IMR-90 (cell line): ENCODE measurements at regions not wholly inside any gene's neighbourhood (a gene's known extent, or its start where the extent isn't known, plus 50 kb on each side); places are given as distances from the start of the nearest gene placed in this dataset.

Source experiments
- CHD1 ChIP-seq: IDR thresholded peaks from 2 replicates; pipeline ENCODE4 v1.6.1; 2012; ENCODE audit warnings: low read depth, low read length, improper control_type of control experiment
- FOS ChIP-seq: fragments of 150-350 bp; IDR thresholded peaks from 2 replicates; pipeline ENCODE4 v1.6.1; 2016; ENCODE audit warnings: low read depth, low read length
- MXI1 ChIP-seq: IDR thresholded peaks from 2 replicates; pipeline ENCODE4 v1.6.1; 2012; ENCODE audit warnings: low read depth, mild to moderate bottlenecking, low read length, moderate library complexity, borderline replicate concordance
- NFE2L2 ChIP-seq: fragments of 150-350 bp; IDR thresholded peaks from 2 replicates; pipeline ENCODE4 v1.6.1; 2016; ENCODE audit warnings: low read depth, mild to moderate bottlenecking, low read length
- POLR2A ChIP-seq: IDR thresholded peaks from 2 replicates; pipeline ENCODE4 v1.6.1; 2012; ENCODE audit warnings: mild to moderate bottlenecking, low read depth, low read length
- RAD21 ChIP-seq: IDR thresholded peaks from 2 replicates; pipeline ENCODE4 v1.6.1; 2012; ENCODE audit warnings: low read length, improper control_type of control experiment
- RFX5 ChIP-seq: IDR thresholded peaks from 2 replicates; pipeline ENCODE4 v1.8.0; 2012; ENCODE audit warnings: low read depth, mild to moderate bottlenecking, low read length, moderate library complexity
- SMC3 ChIP-seq: fragments of 150-350 bp; IDR thresholded peaks from 2 replicates; pipeline ENCODE4 v1.6.1; 2016; ENCODE audit warnings: low read depth, mild to moderate bottlenecking, antibody characterized with exemption, low read length, moderate library complexity
- TF ChIP-seq, protein P1 (sequence below): conservative IDR thresholded peaks from 2 replicates; pipeline ENCODE4 v1.5.1; 2012; ENCODE audit warnings: mild to moderate bottlenecking, low read depth, low read length, improper control_type of control experiment
- TF ChIP-seq, protein P2 (sequence below): fragments of 150-350 bp; IDR thresholded peaks from 2 replicates; pipeline ENCODE4 v1.6.1; 2016; ENCODE audit warnings: low read depth, mild to moderate bottlenecking, low read length, moderate library complexity, borderline replicate concordance

DNA sequence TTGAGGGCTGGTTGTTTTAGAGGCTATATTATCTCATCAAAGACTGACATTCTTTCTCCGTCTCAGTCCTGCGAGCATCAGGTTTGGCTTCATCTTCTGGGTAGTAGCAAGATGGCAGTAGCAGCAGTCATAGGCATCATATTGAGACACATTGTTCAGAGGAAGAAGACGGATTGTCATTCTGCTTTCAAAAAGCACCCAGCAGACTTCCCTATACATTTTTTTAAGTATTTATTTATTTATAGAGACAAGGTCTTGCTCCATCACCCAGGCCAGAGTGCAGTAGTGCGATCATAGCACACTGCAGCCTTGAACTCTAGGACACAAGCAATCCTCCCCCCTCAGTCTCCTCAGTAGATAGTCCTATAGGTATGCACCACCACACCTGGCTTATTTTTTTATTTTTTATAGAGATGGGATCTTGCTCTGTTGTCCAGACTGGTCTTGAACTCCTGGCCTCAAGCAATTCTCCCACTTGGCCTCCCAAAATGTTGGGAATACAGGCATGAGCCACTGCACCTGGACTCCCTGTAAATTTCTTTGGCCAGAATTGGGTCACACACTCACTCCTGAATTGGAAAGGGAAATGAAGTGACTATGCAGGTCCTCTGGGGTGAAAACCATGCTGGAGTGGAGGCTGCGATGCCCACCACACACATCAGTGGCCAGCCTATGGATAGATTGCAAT lies 125.4 kb downstream of the SLC38A6 start:
- TF ChIP-seq, protein P1, sequence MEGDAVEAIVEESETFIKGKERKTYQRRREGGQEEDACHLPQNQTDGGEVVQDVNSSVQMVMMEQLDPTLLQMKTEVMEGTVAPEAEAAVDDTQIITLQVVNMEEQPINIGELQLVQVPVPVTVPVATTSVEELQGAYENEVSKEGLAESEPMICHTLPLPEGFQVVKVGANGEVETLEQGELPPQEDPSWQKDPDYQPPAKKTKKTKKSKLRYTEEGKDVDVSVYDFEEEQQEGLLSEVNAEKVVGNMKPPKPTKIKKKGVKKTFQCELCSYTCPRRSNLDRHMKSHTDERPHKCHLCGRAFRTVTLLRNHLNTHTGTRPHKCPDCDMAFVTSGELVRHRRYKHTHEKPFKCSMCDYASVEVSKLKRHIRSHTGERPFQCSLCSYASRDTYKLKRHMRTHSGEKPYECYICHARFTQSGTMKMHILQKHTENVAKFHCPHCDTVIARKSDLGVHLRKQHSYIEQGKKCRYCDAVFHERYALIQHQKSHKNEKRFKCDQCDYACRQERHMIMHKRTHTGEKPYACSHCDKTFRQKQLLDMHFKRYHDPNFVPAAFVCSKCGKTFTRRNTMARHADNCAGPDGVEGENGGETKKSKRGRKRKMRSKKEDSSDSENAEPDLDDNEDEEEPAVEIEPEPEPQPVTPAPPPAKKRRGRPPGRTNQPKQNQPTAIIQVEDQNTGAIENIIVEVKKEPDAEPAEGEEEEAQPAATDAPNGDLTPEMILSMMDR = no peak
- no peak for TF ChIP-seq RFX5
- no peak for TF ChIP-seq CHD1
- TF ChIP-seq POLR2A = no peak
- no peak for TF ChIP-seq FOS
- TF ChIP-seq, protein P2, sequence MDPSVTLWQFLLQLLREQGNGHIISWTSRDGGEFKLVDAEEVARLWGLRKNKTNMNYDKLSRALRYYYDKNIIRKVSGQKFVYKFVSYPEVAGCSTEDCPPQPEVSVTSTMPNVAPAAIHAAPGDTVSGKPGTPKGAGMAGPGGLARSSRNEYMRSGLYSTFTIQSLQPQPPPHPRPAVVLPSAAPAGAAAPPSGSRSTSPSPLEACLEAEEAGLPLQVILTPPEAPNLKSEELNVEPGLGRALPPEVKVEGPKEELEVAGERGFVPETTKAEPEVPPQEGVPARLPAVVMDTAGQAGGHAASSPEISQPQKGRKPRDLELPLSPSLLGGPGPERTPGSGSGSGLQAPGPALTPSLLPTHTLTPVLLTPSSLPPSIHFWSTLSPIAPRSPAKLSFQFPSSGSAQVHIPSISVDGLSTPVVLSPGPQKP = no peak
- TF ChIP-seq RAD21 = no peak
- TF ChIP-seq MXI1 = no peak
- TF ChIP-seq NFE2L2 = no peak
- TF ChIP-seq SMC3 = no peak
